Endothelial cell of umbilical vein (primary cell): ENCODE measurements at regions not wholly inside any gene's neighbourhood (a gene's known extent, or its start where the extent isn't known, plus 50 kb on each side); places are given as distances from the start of the nearest gene placed in this dataset.

Experiments
- BruUV-seq: library from RNA; stranded (reverse); fragments of 400-500 nt; replicated peaks from 2 replicates; lab custom pipeline; 2021; lab: Mats Ljungman, UMichigan
- CTCF ChIA-PET: fragments of 300-600, 350-600 bp; sonication (Branson Sonifier 250); formaldehyde crosslinking; loops from one replicate; lab custom pipeline; 2021; ENCODE audit warnings: antibody characterized with exemption, inconsistent platforms; lab: Charles Lee
- POLR2A ChIA-PET: fragments of 300-600, 350-600 bp; sonication (Branson Sonifier 250); formaldehyde crosslinking; loops from one replicate; lab custom pipeline; 2021; ENCODE audit warnings: antibody characterized with exemption, inconsistent platforms; lab: Charles Lee
- DNase-seq: peaks from one replicate; pipeline ENCODE4 v3.0.0-alpha.2; 2011; ENCODE audit warnings: low read depth, low spot score
- FAIRE-seq: peaks from 2 replicates; lab custom pipeline; 2011; peaks lifted over from hg19 to GRCh38; lab: Jason Lieb, UNC
- H2AFZ ChIP-seq: 2 replicates; pipeline ENCODE4 v1.6.0; 2012; ENCODE audit warnings: low read depth, low read length, control low read depth, inconsistent platforms
- H3K27ac ChIP-seq: 2 replicates; pipeline ENCODE4 v1.5.1; 2011; ENCODE audit warnings: low read depth, mild to moderate bottlenecking, control low read depth, low read length, moderate library complexity; ENCODE audit not compliant: insufficient read depth
- H3K27me3 ChIP-seq, 2 experiments: 2 replicates each; pipeline versions ENCODE4 v1.6.0 to v1.6.1; 2011; ENCODE audit warnings: low read length in 2 of 2, mixed read lengths in 1 of 2; ENCODE audit not compliant: control insufficient read depth in 2 of 2, insufficient read depth in 2 of 2
- H3K36me3 ChIP-seq, 2 experiments: 2 replicates in 1 of 2; 3 replicates in 1 of 2; pipeline ENCODE4 v1.5.1; 2011; ENCODE audit warnings: low read length in 2 of 2, mild to moderate bottlenecking in 1 of 2, moderate library complexity in 1 of 2; ENCODE audit not compliant: control insufficient read depth in 2 of 2, insufficient read depth in 2 of 2; ENCODE audit errors: extremely low read depth in 1 of 2
- H3K4me1 ChIP-seq: 3 replicates; pipeline ENCODE4 v1.5.1; 2011; ENCODE audit warnings: mild to moderate bottlenecking, low read length; ENCODE audit not compliant: control insufficient read depth, insufficient read depth; ENCODE audit errors: extremely low read depth
- H3K4me2 ChIP-seq: 2 replicates; pipeline ENCODE4 v1.6.1; 2011; ENCODE audit warnings: low read length, control low read depth, mixed read lengths; ENCODE audit not compliant: insufficient read depth
- H3K4me3 ChIP-seq, 3 experiments: fragments of 200-600 bp in 1 of 3; sonication (generic), shearing (Covaris generic) in 1 of 3; replicated peaks in 1 of 3; 2 replicates each; pipeline ENCODE4 v1.5.1; 2011 to 2016; ENCODE audit warnings: control low read depth in 3 of 3, low read length in 3 of 3, mild to moderate bottlenecking in 2 of 3, inconsistent platforms in 1 of 3, low read depth in 1 of 3, moderate library complexity in 1 of 3; ENCODE audit not compliant: insufficient read depth in 1 of 3
- H3K79me2 ChIP-seq: 2 replicates; pipeline ENCODE4 v1.6.0; 2012; ENCODE audit warnings: low read length, inconsistent platforms; ENCODE audit not compliant: control insufficient read depth, insufficient read depth
- H3K9ac ChIP-seq: replicated peaks from 2 replicates; pipeline ENCODE3; 2011; ENCODE audit warnings: low read length, control low read depth; ENCODE audit not compliant: insufficient read depth; ENCODE audit errors: extremely low read depth
- H3K9me1 ChIP-seq: replicated peaks from 3 replicates; pipeline ENCODE4 v1.6.0; 2011; ENCODE audit warnings: mild to moderate bottlenecking, low read length; ENCODE audit not compliant: control insufficient read depth, insufficient read depth; ENCODE audit errors: extremely low read depth
- H3K9me3 ChIP-seq: replicated peaks from 2 replicates; pipeline ENCODE4 v1.5.1; 2012; ENCODE audit warnings: low read length, inconsistent platforms; ENCODE audit not compliant: control insufficient read depth, insufficient read depth
- H4K20me1 ChIP-seq: replicated peaks from 2 replicates; pipeline ENCODE3; 2011; ENCODE audit warnings: mild to moderate bottlenecking, low read length; ENCODE audit not compliant: control insufficient read depth, insufficient read depth; ENCODE audit errors: extremely low read depth
- EZH2 ChIP-seq: IDR thresholded peaks from 2 replicates; pipeline ENCODE4 v1.6.1; 2012; ENCODE audit warnings: borderline replicate concordance, low read depth, mild to moderate bottlenecking, moderate library complexity, low read length, inconsistent platforms; ENCODE audit not compliant: severe bottlenecking
- FOS ChIP-seq: IDR thresholded peaks from 2 replicates; pipeline ENCODE4 v1.6.1; 2011; ENCODE audit warnings: mild to moderate bottlenecking, low read length, moderate library complexity, borderline replicate concordance; ENCODE audit not compliant: insufficient read depth
- GATA2 ChIP-seq: IDR thresholded peaks from 2 replicates; pipeline ENCODE4 v1.7.0; 2011; ENCODE audit warnings: low read depth, mild to moderate bottlenecking, moderate library complexity, mixed read lengths, low read length; ENCODE audit not compliant: insufficient read length, insufficient read depth
- JUN ChIP-seq: IDR thresholded peaks from 2 replicates; pipeline ENCODE4 v1.6.1; 2011; ENCODE audit warnings: borderline replicate concordance, low read depth; ENCODE audit not compliant: insufficient read length, insufficient read depth
- MYC ChIP-seq: IDR thresholded peaks from one replicate; pipeline ENCODE4 v1.6.1; 2011; ENCODE audit warnings: mild to moderate bottlenecking, low read depth, low read length
- POLR2A ChIP-seq: IDR thresholded peaks from 2 replicates; pipeline ENCODE4 v1.6.1; 2012; ENCODE audit warnings: low read depth, mild to moderate bottlenecking, control low read depth, low read length
- POLR2AphosphoS5 ChIP-seq: IDR thresholded peaks from 2 replicates; pipeline ENCODE4 v1.6.1; 2012; ENCODE audit warnings: low read depth, mild to moderate bottlenecking, control low read depth, low read length, moderate library complexity; ENCODE audit not compliant: insufficient read depth
- dilution Hi-C: fragments of 300-500 bp; cut with MboI; formaldehyde crosslinking; loops from one replicate; pipeline ENCODE4 v1.15.0; 2019; ENCODE audit warnings: low sequenced_read_pairs; ENCODE audit not compliant: extremely low pct_ligation_motif_present
- intact Hi-C: fragments of 100-400 bp; cut with micrococcal nuclease; formaldehyde crosslinking; loops from one replicate; pipeline ENCODE4 v1.10.0; 2022
- TF ChIP-seq, protein P1 (sequence below), 2 donors: IDR thresholded peaks; 1 replicate in 1 of 2; 2 replicates in 1 of 2; pipeline ENCODE4 v1.5.1; 2011; ENCODE audit warnings: low read length in 2 of 2, mild to moderate bottlenecking in 2 of 2, moderate library complexity in 2 of 2, control low read depth in 1 of 2, inconsistent platforms in 1 of 2, low read depth in 1 of 2; ENCODE audit not compliant: insufficient read depth in 1 of 2; ENCODE audit errors: extremely low read depth in 1 of 2
- TF ChIP-seq, protein P2 (sequence below): IDR thresholded peaks from 2 replicates; pipeline ENCODE4 v1.6.1; 2011; ENCODE audit not compliant: insufficient read depth, insufficient read length

DNA sequence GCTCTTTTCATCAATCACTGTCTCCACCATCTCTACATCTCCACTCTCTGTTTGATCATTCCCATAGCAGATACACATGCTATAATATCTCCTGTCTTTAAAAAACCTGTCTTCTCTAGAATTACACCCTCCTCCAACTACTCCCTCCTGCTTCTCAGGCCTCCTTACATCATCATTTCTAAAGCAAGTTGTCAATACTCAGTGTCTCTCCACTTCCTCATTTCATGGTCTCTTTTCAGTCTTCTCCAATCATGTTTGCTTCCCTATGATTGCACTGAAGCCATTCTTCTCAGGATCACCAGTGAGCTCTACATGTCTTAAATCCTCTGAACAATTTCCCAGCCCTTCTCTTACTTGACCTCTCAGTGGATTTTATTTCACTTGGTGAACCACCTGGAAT, 87.0 kb upstream of the ZNF280D start:
- H3K9me1 ChIP-seq = no peaks in the 10 kb centered on the region
- H3K27me3 ChIP-seq = peaks cover 0 to 3% of the 10 kb centered on the region in 2 experiments
- H2AFZ ChIP-seq = no peak overlapping the region
- no peaks in the 10 kb centered on the region for H3K9me3 ChIP-seq
- no peak overlapping the region for H3K4me3 ChIP-seq
- DNase-seq (no peak), FAIRE-seq (no peak)
- BruUV-seq = no TSS peak
- H3K36me3 ChIP-seq = no peaks in the 10 kb centered on the region
- H3K4me1 ChIP-seq = peaks cover 24% of the 10 kb centered on the region
- ChIA-PET POLR2A (no interaction called here), CTCF (interaction anchor here (0.6 to 3.0 kb wide), 8 partner anchors 8 to 486 kb away, joined by 3 to 18 read pairs (median 3); partner anchors contain the start of gene TCF12)
- TF ChIP-seq, protein P1, sequence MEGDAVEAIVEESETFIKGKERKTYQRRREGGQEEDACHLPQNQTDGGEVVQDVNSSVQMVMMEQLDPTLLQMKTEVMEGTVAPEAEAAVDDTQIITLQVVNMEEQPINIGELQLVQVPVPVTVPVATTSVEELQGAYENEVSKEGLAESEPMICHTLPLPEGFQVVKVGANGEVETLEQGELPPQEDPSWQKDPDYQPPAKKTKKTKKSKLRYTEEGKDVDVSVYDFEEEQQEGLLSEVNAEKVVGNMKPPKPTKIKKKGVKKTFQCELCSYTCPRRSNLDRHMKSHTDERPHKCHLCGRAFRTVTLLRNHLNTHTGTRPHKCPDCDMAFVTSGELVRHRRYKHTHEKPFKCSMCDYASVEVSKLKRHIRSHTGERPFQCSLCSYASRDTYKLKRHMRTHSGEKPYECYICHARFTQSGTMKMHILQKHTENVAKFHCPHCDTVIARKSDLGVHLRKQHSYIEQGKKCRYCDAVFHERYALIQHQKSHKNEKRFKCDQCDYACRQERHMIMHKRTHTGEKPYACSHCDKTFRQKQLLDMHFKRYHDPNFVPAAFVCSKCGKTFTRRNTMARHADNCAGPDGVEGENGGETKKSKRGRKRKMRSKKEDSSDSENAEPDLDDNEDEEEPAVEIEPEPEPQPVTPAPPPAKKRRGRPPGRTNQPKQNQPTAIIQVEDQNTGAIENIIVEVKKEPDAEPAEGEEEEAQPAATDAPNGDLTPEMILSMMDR (IDR thresholded peaks at IDR 0.05; ENCODE audit: extremely low read depth in 1 of 2, insufficient read depth in 1 of 2, low read depth in 1 of 2, low read length in 2 of 2) = no peak
- TF ChIP-seq EZH2 (no peak), JUN (no peak), POLR2AphosphoS5 (no peak), GATA2 (no peak), MYC (no peak), POLR2A (no peak), FOS (no peak)
- TF ChIP-seq, protein P2, sequence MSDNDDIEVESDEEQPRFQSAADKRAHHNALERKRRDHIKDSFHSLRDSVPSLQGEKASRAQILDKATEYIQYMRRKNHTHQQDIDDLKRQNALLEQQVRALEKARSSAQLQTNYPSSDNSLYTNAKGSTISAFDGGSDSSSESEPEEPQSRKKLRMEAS = no peak
- intact Hi-C loops = loop anchor here (2.0 to 10.0 kb wide), 4 partner anchors 194 to 706 kb away; no protein-coding TSS in a partner anchor
- H3K9ac ChIP-seq = no peak overlapping the region
- no peaks in the 10 kb centered on the region for H3K79me2 ChIP-seq
- no peak overlapping the region for H3K27ac ChIP-seq
- dilution Hi-C loops = no loop called here
- no peak overlapping the region for H3K4me2 ChIP-seq
- H4K20me1 ChIP-seq = no peaks in the 10 kb centered on the region
